ENCODE measurements at regions not wholly inside any gene's neighbourhood (a gene's known extent, or its start where the extent isn't known, plus 50 kb on each side); places are given as distances from the start of the nearest gene placed in this dataset.

DNA sequence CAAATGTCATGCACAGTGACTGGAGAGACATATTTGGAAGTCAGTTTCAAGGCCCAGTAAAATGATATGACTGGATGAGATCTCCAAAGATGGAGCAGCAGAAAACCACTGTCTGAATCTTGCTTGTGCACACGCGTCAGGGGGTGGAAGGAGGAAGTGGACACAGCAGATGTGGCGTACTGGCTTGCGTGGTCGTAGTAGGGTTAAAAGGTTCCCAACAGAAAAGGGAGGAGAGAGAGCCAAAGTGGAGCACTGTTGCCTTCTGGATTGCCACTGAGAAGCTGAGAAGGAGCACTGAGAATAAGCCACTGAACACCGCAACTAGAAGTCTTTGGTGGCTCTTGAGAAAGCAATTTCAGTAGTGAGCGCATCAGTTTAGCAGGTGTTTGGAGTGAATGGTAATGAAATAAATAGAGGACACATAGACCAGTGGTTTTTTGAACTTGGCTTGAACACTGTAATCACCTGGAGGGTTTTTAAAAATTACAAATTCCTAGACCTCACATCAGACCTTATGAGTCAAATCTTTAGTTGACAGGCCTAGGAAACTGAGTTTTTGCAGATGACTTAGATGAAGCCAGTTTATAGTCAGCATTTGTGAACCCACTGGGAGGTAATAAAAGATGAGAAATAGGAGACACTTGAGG is 227.3 kb downstream of the PTEN start:
- no peak for TF ChIP-seq CTCF (conservative IDR thresholded peaks at IDR 0.05; ENCODE audit: low read depth, low read length)
- no peak for TF ChIP-seq EZH2 (IDR thresholded peaks at IDR 0.05; ENCODE audit: borderline replicate concordance, low read depth, low read length, poor library complexity, severe bottlenecking)

Measured in A673 (cell line).